WTC11 (cell line): ENCODE measurements at regions not wholly inside any gene's neighbourhood (a gene's known extent, or its start where the extent isn't known, plus 50 kb on each side); places are given as distances from the start of the nearest gene placed in this dataset.

Source experiments
- ATAC-seq: fragments of 200-7000 bp; cut with Tn5 transposase; 2 replicates; pipeline ENCODE4 v1.10.0; 2021; ENCODE audit warnings: mild to moderate bottlenecking, moderate library complexity
- CTCF ChIA-PET: fragments of 300-600 bp; sonication (Branson Sonifier 250); formaldehyde crosslinking; loops from one replicate; lab custom pipeline; 2021; ENCODE audit warnings: antibody characterized with exemption; lab: Charles Lee
- POLR2A ChIA-PET: fragments of 350-600 bp; sonication (Branson Sonifier 250); formaldehyde crosslinking; loops from one replicate; lab custom pipeline; 2021; ENCODE audit warnings: antibody characterized with exemption; lab: Charles Lee
- DNase-seq: peaks from one replicate; pipeline ENCODE4 v3.0.0; 2021; ENCODE audit warnings: low spot score
- H3K27ac Mint-ChIP-seq: 2 replicates; pipeline ENCODE4 v1.8.0; 2021; ENCODE audit warnings: mixed read lengths
- H3K27me3 Mint-ChIP-seq: 2 replicates; pipeline ENCODE4 v1.8.0; 2021; ENCODE audit warnings: low read depth, mild to moderate bottlenecking, moderate library complexity, mixed read lengths
- H3K36me3 Mint-ChIP-seq: 2 replicates; pipeline ENCODE4 v1.8.0; 2021; ENCODE audit warnings: mixed read lengths
- H3K4me1 Mint-ChIP-seq: 2 replicates; pipeline ENCODE4 v1.8.0; 2022; ENCODE audit warnings: mixed read lengths
- H3K4me3 Mint-ChIP-seq: 2 replicates; pipeline ENCODE4 v1.8.0; 2021; ENCODE audit warnings: mild to moderate bottlenecking, moderate library complexity, mixed read lengths
- H3K9me3 Mint-ChIP-seq: 2 replicates; pipeline ENCODE4 v1.8.0; 2021; ENCODE audit warnings: mixed read lengths
- ATF1 ChIP-seq: sonication (generic); formaldehyde crosslinking; IDR thresholded peaks from 2 replicates; pipeline ENCODE4 v1.8.1; 2023; ENCODE audit warnings: mild to moderate bottlenecking, moderate library complexity, missing genetic modification reagents
- ATF3 ChIP-seq: sonication (generic); formaldehyde crosslinking; conservative IDR thresholded peaks from 2 replicates; pipeline ENCODE4 v1.8.1; 2022; ENCODE audit warnings: mild to moderate bottlenecking, missing genetic modification reagents
- CREM ChIP-seq: sonication (generic); formaldehyde crosslinking; IDR thresholded peaks from 2 replicates; pipeline ENCODE4 v1.8.1; 2022; ENCODE audit warnings: mild to moderate bottlenecking, missing genetic modification reagents, moderate library complexity
- ERG ChIP-seq: fragments of 250-450 bp; sonication (Bioruptor Pico); IDR thresholded peaks from 2 replicates; pipeline ENCODE4 v1.8.0; 2021; ENCODE audit warnings: mild to moderate bottlenecking
- ESRRA ChIP-seq: sonication (generic); formaldehyde crosslinking; IDR thresholded peaks from 2 replicates; pipeline ENCODE4 v1.8.1; 2022; ENCODE audit warnings: mild to moderate bottlenecking, missing genetic modification reagents, borderline replicate concordance
- ETV6 ChIP-seq: sonication (generic); formaldehyde crosslinking; IDR thresholded peaks from 2 replicates; pipeline ENCODE4 v1.8.1; 2022; ENCODE audit warnings: mild to moderate bottlenecking, missing genetic modification reagents
- FOXP1 ChIP-seq: sonication (generic); formaldehyde crosslinking; IDR thresholded peaks from 2 replicates; pipeline ENCODE4 v1.8.0; 2022; ENCODE audit warnings: missing genetic modification reagents, mild to moderate bottlenecking, moderate library complexity, borderline replicate concordance
- GABPB1 ChIP-seq: sonication (generic); formaldehyde crosslinking; IDR thresholded peaks from 2 replicates; pipeline ENCODE4 v1.8.1; 2023; ENCODE audit warnings: mild to moderate bottlenecking, missing genetic modification reagents
- GRHL2 ChIP-seq: fragments of 250-450 bp; sonication (Bioruptor Pico); IDR thresholded peaks from 2 replicates; pipeline ENCODE4 v1.8.0; 2022; ENCODE audit warnings: mild to moderate bottlenecking, moderate library complexity; ENCODE audit not compliant: insufficient replicate concordance, severe bottlenecking
- JAZF1 ChIP-seq: fragments of 250-450 bp; sonication (Bioruptor Pico); IDR thresholded peaks from 2 replicates; pipeline ENCODE4 v1.9.0; 2021; ENCODE audit warnings: moderate library complexity, mild to moderate bottlenecking, inconsistent platforms
- JUN ChIP-seq: sonication (generic); formaldehyde crosslinking; IDR thresholded peaks from 2 replicates; pipeline ENCODE4 v1.8.0; 2023; ENCODE audit warnings: mild to moderate bottlenecking, missing genetic modification reagents
- MAX ChIP-seq: sonication (generic); formaldehyde crosslinking; IDR thresholded peaks from 2 replicates; pipeline ENCODE4 v1.8.0; 2022; ENCODE audit warnings: mild to moderate bottlenecking, missing genetic modification reagents
- MLX ChIP-seq: sonication (generic); formaldehyde crosslinking; IDR thresholded peaks from 2 replicates; pipeline ENCODE4 v1.8.1; 2023; ENCODE audit warnings: mild to moderate bottlenecking, missing genetic modification reagents, moderate library complexity
- NR1H2 ChIP-seq: sonication (generic); formaldehyde crosslinking; IDR thresholded peaks from 2 replicates; pipeline ENCODE4 v1.9.0; 2021; ENCODE audit warnings: mild to moderate bottlenecking, moderate library complexity, missing genetic modification reagents
- OVOL2 ChIP-seq: fragments of 250-450 bp; sonication (Bioruptor Pico); IDR thresholded peaks from 2 replicates; pipeline ENCODE4 v1.9.0; 2021; ENCODE audit warnings: mild to moderate bottlenecking, borderline replicate concordance
- PRRX2 ChIP-seq: fragments of 250-450 bp; sonication (Bioruptor Pico); IDR thresholded peaks from 2 replicates; pipeline ENCODE4 v1.8.0; 2021; ENCODE audit warnings: mild to moderate bottlenecking
- TEAD1 ChIP-seq: sonication (generic); formaldehyde crosslinking; IDR thresholded peaks from 2 replicates; pipeline ENCODE4 v1.8.0; 2022; ENCODE audit warnings: mild to moderate bottlenecking, missing genetic modification reagents
- USF2 ChIP-seq: sonication (generic); formaldehyde crosslinking; IDR thresholded peaks from 2 replicates; pipeline ENCODE4 v1.8.1; 2023; ENCODE audit warnings: mild to moderate bottlenecking, missing genetic modification reagents, moderate library complexity
- ZMAT4 ChIP-seq: fragments of 250-450 bp; sonication (Bioruptor Pico); IDR thresholded peaks from 2 replicates; pipeline ENCODE4 v1.9.0; 2021; ENCODE audit warnings: mild to moderate bottlenecking
- ZNF219 ChIP-seq: sonication (generic); formaldehyde crosslinking; IDR thresholded peaks from 2 replicates; pipeline ENCODE4 v1.8.0; 2023; ENCODE audit warnings: missing genetic modification reagents, mild to moderate bottlenecking, borderline replicate concordance
- ZNF425 ChIP-seq: fragments of 250-450 bp; sonication (Bioruptor Pico); conservative IDR thresholded peaks from 2 replicates; pipeline ENCODE4 v1.9.0; 2021; ENCODE audit warnings: mild to moderate bottlenecking
- ZNF512 ChIP-seq: sonication (generic); formaldehyde crosslinking; IDR thresholded peaks from 2 replicates; pipeline ENCODE4 v1.8.1; 2022; ENCODE audit warnings: missing genetic modification reagents, borderline replicate concordance
- ZNF671 ChIP-seq: fragments of 250-450 bp; sonication (Bioruptor Pico); IDR thresholded peaks from 2 replicates; pipeline ENCODE4 v1.8.0; 2021; ENCODE audit warnings: mild to moderate bottlenecking

- no peak for TF ChIP-seq GRHL2 (CRISPR knock-in tag)
- TF ChIP-seq ZMAT4 (CRISPR knock-in tag) = no peak
- TF ChIP-seq, all 79 proteins: peak for 0
Observed at GRCh38 chr12:97862072-97862471, 399.5 kb downstream of the RMST start (continued).

GRCh38 chr12:97875064-97875463 lies 412.5 kb downstream of the RMST start:
- Mint-ChIP-seq H3K4me1 (0 out of 2 replicates have a peak, but pooled peaks cover 4% of the 10 kb centered on the region), H3K9me3 (peaks cover 7% of the 10 kb centered on the region), H3K36me3 (0 out of 2 replicates have a peak, but pooled peaks cover 1% of the 10 kb centered on the region), H3K4me3 (no peak overlapping the region), H3K27me3 (no peaks in the 10 kb centered on the region), H3K27ac (no peak overlapping the region)
- no peak for TF ChIP-seq ZNF219 (CRISPR knock-in tag)
- no peak for TF ChIP-seq ATF3
- TF ChIP-seq OVOL2 = no peak
- no peak for TF ChIP-seq ZNF425 (CRISPR knock-in tag)
- TF ChIP-seq NR1H2 (CRISPR knock-in tag) = no peak
- no peak for TF ChIP-seq ETV6 (CRISPR knock-in tag)
- TF ChIP-seq ATF1 (CRISPR knock-in tag) = no peak
- TF ChIP-seq ERG (CRISPR knock-in tag) = no peak
- TF ChIP-seq TEAD1 (CRISPR knock-in tag) = no peak
- no peak for TF ChIP-seq ZNF512 (CRISPR knock-in tag)
- ChIA-PET CTCF (interaction anchor here (0.8 kb wide), 1 partner anchor 194 kb away, joined by 3 read pairs; no protein-coding TSS in a partner anchor), POLR2A (interaction anchor here (0.5 kb wide), 1 partner anchor 552 kb away, joined by 4 read pairs; no protein-coding TSS in a partner anchor)
- DNase-seq (peak; percentile 19), ATAC-seq (peak; percentile 51; the same call in 1 of the 2 replicates)

GRCh38 chr12:97876780-97877179 lies 414.2 kb downstream of the RMST start:
- no peaks in the 10 kb centered on the region for H3K27me3 Mint-ChIP-seq
- POLR2A ChIA-PET = no interaction called here
- CTCF ChIA-PET = no interaction called here
- no peak for TF ChIP-seq JUN
- no peak for TF ChIP-seq MAX
- no peak for TF ChIP-seq FOXP1 (CRISPR knock-in tag)
- no peak for TF ChIP-seq MLX (CRISPR knock-in tag)
- no peak for TF ChIP-seq CREM (CRISPR knock-in tag)
- TF ChIP-seq PRRX2 (CRISPR knock-in tag) = no peak
- no peak for TF ChIP-seq NR1H2 (CRISPR knock-in tag)
- no peak for TF ChIP-seq USF2
- TF ChIP-seq ESRRA = no peak
- TF ChIP-seq ZNF671 = no peak
- no peak for TF ChIP-seq ERG (CRISPR knock-in tag)
- no peak for TF ChIP-seq GABPB1
- TF ChIP-seq JAZF1 (CRISPR knock-in tag) = no peak

More at GRCh38 chr12:97876780-97877179, 414.2 kb downstream of the RMST start:
- Mint-ChIP-seq H3K4me1 (0 out of 2 replicates have a peak, but pooled peaks cover 4% of the 10 kb centered on the region), H3K27ac (no peak overlapping the region), H3K4me3 (no peak overlapping the region), H3K9me3 (peaks cover 4% of the 10 kb centered on the region), H3K36me3 (no peaks in the 10 kb centered on the region)
- DNase-seq (no peak), ATAC-seq (no peak)
